ENCODE measurements at regions not wholly inside any gene's neighbourhood (a gene's known extent, or its start where the extent isn't known, plus 50 kb on each side); places are given as distances from the start of the nearest gene placed in this dataset.
"Not testable (repeated sequence)": the region's sequence is repeated elsewhere in the genome, so short reads cannot be mapped to it uniquely, and the experiment has no call there.

GRCh38 chr12:89157413-89157812 lies 194.9 kb downstream of the DUSP6 start:
- Histone ChIP-seq H3K36me3 (ENCODE audit: control insufficient read depth, insufficient read depth, low read length) (no peaks in the 10 kb centered on the region), H3K27ac (ENCODE audit: low read depth, low read length) (no peak overlapping the region), H3K27me3 (ENCODE audit: control insufficient read depth, insufficient read depth, low read length) (peaks cover 5% of the 10 kb centered on the region), H3K9me3 (ENCODE audit: control insufficient read depth, insufficient read depth, low read depth, low read length) (no peaks in the 10 kb centered on the region), H3K9ac (ENCODE audit: low read length) (no peak overlapping the region), H3K4me3 (ENCODE audit: low read depth, low read length) (no peak overlapping the region), H3K4me1 (ENCODE audit: control insufficient read depth, insufficient read depth, low read length) (no peaks in the 10 kb centered on the region; the same call in 1 of the 2 replicates)

- no peak overlapping the region for H3K9ac ChIP-seq (ENCODE audit: low read length)
- no peaks in the 10 kb centered on the region for H3K9me3 ChIP-seq (ENCODE audit: control insufficient read depth, insufficient read depth, low read depth, low read length)
- H3K36me3 ChIP-seq (ENCODE audit: control insufficient read depth, insufficient read depth, low read length) = no peaks in the 10 kb centered on the region
- H3K4me3 ChIP-seq (ENCODE audit: low read depth, low read length) = no peak overlapping the region
- peaks cover 5% of the 10 kb centered on the region; the same call in 1 of the 2 replicates for H3K4me1 ChIP-seq (ENCODE audit: control insufficient read depth, insufficient read depth, low read length)
- H3K27ac ChIP-seq (ENCODE audit: low read depth, low read length) = no peak overlapping the region
- H3K27me3 ChIP-seq (ENCODE audit: control insufficient read depth, insufficient read depth, low read length) = peaks cover 4% of the 10 kb centered on the region; the same call in 1 of the 2 replicates
These were observed 195.4 kb downstream of the DUSP6 start for GRCh38 chr12:89156862-89157262.

GRCh38 chr12:89156340-89156739 lies 196.0 kb downstream of the DUSP6 start:
- no peaks in the 10 kb centered on the region for H3K9me3 ChIP-seq (ENCODE audit: control insufficient read depth, insufficient read depth, low read depth, low read length)
- H3K4me1 ChIP-seq (ENCODE audit: control insufficient read depth, insufficient read depth, low read length) = peaks cover 7% of the 10 kb centered on the region; the same call in 1 of the 2 replicates
- H3K36me3 ChIP-seq (ENCODE audit: control insufficient read depth, insufficient read depth, low read length) = no peaks in the 10 kb centered on the region
- no peak overlapping the region for H3K4me3 ChIP-seq (ENCODE audit: low read depth, low read length)
- H3K27me3 ChIP-seq (ENCODE audit: control insufficient read depth, insufficient read depth, low read length) = peaks cover 2% of the 10 kb centered on the region; the same call in 1 of the 2 replicates
- H3K27ac ChIP-seq (ENCODE audit: low read depth, low read length) = no peak overlapping the region
- no peak overlapping the region for H3K9ac ChIP-seq (ENCODE audit: low read length)

- Histone ChIP-seq H3K9me3 (ENCODE audit: control insufficient read depth, insufficient read depth, low read depth, low read length) (peaks cover under 1% of the 10 kb centered on the region; the same call in 1 of the 2 replicates), H3K36me3 (ENCODE audit: control insufficient read depth, insufficient read depth, low read length) (no peaks in the 10 kb centered on the region), H3K9ac (ENCODE audit: low read length) (no peak overlapping the region), H3K4me1 (ENCODE audit: control insufficient read depth, insufficient read depth, low read length) (peaks cover 7% of the 10 kb centered on the region; the same call in 1 of the 2 replicates), H3K27me3 (ENCODE audit: control insufficient read depth, insufficient read depth, low read length) (no peaks in the 10 kb centered on the region; the same call in 1 of the 2 replicates), H3K4me3 (ENCODE audit: low read depth, low read length) (no peak overlapping the region), H3K27ac (ENCODE audit: low read depth, low read length) (no peak overlapping the region)
These were observed 196.5 kb downstream of the DUSP6 start for GRCh38 chr12:89155826-89156225.

DNA sequence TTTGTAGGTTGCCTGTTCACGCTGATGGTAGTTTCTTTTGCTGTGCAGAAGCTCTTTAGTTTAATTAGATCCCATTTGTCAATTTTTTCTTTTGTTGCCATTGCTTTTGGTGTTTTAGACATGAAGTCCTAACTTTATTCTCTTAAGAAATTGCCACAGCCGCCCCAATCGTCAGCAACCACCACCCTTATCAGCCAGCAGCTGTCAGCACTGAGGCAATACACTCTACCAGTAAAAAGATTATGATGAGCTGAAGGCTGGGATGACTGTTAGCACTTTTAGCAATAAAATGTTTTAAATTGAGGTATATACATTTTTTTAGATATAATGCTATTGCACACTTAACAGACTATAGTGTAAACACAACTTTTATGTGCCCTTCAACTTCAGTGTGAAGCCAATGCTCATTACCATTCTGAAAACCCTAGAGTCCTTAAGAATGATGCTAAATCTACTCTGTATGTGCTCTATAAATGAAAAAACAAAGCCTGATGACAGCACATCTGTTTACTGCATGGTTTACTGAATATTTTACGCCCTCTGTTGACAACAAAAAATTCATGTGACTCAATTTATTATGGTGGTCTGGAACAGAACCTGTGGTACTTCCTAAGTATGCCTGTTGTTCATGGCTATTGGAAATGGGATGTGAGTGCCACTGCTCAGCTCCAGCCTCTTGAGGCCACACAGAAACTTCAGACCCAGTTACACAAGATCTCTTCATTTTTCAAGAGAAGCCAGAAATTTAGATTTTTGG lies 197.4 kb downstream of the DUSP6 start:
- Histone ChIP-seq H3K4me1 (ENCODE audit: control insufficient read depth, insufficient read depth, low read length) (peaks cover 7% of the 10 kb centered on the region; the same call in 1 of the 2 replicates), H3K27me3 (ENCODE audit: control insufficient read depth, insufficient read depth, low read length) (no peaks in the 10 kb centered on the region; the same call in 1 of the 2 replicates), H3K9ac (ENCODE audit: low read length) (no peak overlapping the region), H3K4me3 (ENCODE audit: low read depth, low read length) (no peak overlapping the region), H3K27ac (ENCODE audit: low read depth, low read length) (no peak overlapping the region), H3K9me3 (ENCODE audit: control insufficient read depth, insufficient read depth, low read depth, low read length) (peaks cover 9% of the 10 kb centered on the region), H3K36me3 (ENCODE audit: control insufficient read depth, insufficient read depth, low read length) (no peaks in the 10 kb centered on the region)

DNA sequence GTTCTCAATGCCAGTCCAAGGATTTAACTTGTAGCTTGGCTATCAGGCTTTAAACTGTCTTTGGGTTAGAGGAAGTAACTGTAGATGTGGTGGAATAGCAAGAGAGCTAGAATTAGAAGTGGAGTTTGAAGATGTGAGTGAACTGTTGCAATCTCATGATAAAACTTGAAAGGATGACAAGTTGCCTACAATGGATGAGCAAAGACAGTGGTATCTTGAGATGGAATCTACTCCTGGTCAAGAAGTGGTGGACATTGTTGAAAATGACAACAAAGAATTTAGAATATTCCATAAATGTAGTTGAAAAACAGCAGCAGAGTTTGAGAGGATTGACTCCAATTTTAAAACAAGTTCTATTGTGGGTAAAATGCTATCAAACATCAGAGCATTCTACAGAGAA lies 199.0 kb downstream of the DUSP6 start:
- Histone ChIP-seq H3K36me3 (ENCODE audit: control insufficient read depth, insufficient read depth, low read length) (no peaks in the 10 kb centered on the region), H3K27me3 (ENCODE audit: control insufficient read depth, insufficient read depth, low read length) (no peaks in the 10 kb centered on the region; the same call in 1 of the 2 replicates), H3K27ac (ENCODE audit: low read depth, low read length) (no peak overlapping the region), H3K9me3 (ENCODE audit: control insufficient read depth, insufficient read depth, low read depth, low read length) (peaks cover 9% of the 10 kb centered on the region), H3K4me3 (ENCODE audit: low read depth, low read length) (no peak overlapping the region), H3K4me1 (ENCODE audit: control insufficient read depth, insufficient read depth, low read length) (peaks cover 7% of the 10 kb centered on the region; the same call in 1 of the 2 replicates), H3K9ac (ENCODE audit: low read length) (no peak overlapping the region)

DNA sequence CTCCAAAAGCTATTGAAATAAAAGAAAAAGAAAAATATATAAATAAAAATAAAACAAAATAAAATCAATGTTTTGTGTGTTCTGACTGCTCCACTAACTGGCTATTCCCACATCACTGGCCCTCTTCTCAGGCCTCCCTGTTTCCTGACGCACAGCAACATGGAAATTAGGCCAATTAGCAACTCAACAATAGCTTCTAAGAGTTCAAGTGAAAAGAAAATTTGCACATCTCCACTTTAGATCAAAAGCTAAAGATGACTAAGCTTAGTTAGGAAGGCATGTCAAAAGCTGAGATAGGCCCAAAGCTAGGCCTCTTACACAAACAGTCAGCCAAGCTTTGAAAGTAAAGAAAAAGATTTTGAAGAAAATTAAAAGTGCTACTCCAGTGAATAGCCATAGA lies 200.8 kb downstream of the DUSP6 start:
- Histone ChIP-seq H3K4me1 (ENCODE audit: control insufficient read depth, insufficient read depth, low read length) (peaks cover 7% of the 10 kb centered on the region; the same call in 1 of the 2 replicates), H3K27ac (ENCODE audit: low read depth, low read length) (no peak overlapping the region), H3K4me3 (ENCODE audit: low read depth, low read length) (no peak overlapping the region), H3K9me3 (ENCODE audit: control insufficient read depth, insufficient read depth, low read depth, low read length) (peaks cover 9% of the 10 kb centered on the region), H3K27me3 (ENCODE audit: control insufficient read depth, insufficient read depth, low read length) (no peaks in the 10 kb centered on the region; the same call in 1 of the 2 replicates), H3K36me3 (ENCODE audit: control insufficient read depth, insufficient read depth, low read length) (no peaks in the 10 kb centered on the region), H3K9ac (ENCODE audit: low read length) (no peak overlapping the region)

GRCh38 chr12:89150789-89151188 lies 201.5 kb downstream of the DUSP6 start:
- not testable (repeated sequence) for H3K27me3 ChIP-seq (ENCODE audit: control insufficient read depth, insufficient read depth, low read length); H3K4me3 ChIP-seq (ENCODE audit: low read depth, low read length); H3K9ac ChIP-seq (ENCODE audit: low read length); H3K36me3 ChIP-seq (ENCODE audit: control insufficient read depth, insufficient read depth, low read length); H3K27ac ChIP-seq (ENCODE audit: low read depth, low read length); H3K9me3 ChIP-seq (ENCODE audit: control insufficient read depth, insufficient read depth, low read depth, low read length); H3K4me1 ChIP-seq (ENCODE audit: control insufficient read depth, insufficient read depth, low read length)

DNA sequence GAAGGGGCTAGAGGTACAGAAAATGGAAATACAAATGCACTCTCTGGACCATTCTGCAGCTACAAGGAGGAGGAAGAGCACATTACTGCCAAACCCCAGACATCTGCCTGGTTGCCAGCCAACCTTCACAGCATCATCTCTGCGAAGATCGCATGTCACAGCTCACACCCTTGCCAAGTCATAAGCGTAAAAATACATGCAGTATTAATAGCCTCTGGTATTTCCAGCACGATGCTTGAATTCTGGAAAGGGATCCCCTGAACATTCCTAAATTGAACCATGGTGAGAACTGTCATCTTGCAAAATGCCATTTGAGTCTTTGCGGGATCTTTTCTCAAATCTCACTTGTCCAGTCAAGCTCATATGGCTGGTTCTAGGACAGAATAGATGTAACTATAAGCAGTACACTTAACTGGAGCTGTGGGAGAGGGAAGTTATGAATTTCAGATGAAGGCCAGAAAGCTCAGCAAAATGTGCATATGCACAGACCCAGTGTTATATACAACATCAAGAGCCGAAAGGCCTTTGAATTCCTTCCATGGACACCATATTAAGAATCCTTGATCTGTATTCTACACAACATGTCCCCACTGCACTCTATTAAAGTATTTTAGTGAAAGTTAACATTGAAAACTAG lies 211.6 kb downstream of the DUSP6 start:
- no peaks in the 10 kb centered on the region for H3K9me3 ChIP-seq (ENCODE audit: control insufficient read depth, insufficient read depth, low read depth, low read length)
- no peaks in the 10 kb centered on the region; the same call in 1 of the 2 replicates for H3K4me1 ChIP-seq (ENCODE audit: control insufficient read depth, insufficient read depth, low read length)
- no peaks in the 10 kb centered on the region for H3K27me3 ChIP-seq (ENCODE audit: control insufficient read depth, insufficient read depth, low read length)
- no peak overlapping the region for H3K27ac ChIP-seq (ENCODE audit: low read depth, low read length)
- H3K9ac ChIP-seq (ENCODE audit: low read length) = no peak overlapping the region
- H3K36me3 ChIP-seq (ENCODE audit: control insufficient read depth, insufficient read depth, low read length) = no peaks in the 10 kb centered on the region
- H3K4me3 ChIP-seq (ENCODE audit: low read depth, low read length) = no peak overlapping the region

GRCh38 chr12:89140141-89140540 lies 212.2 kb downstream of the DUSP6 start:
- Histone ChIP-seq H3K9ac (ENCODE audit: low read length) (no peak overlapping the region), H3K36me3 (ENCODE audit: control insufficient read depth, insufficient read depth, low read length) (no peaks in the 10 kb centered on the region), H3K9me3 (ENCODE audit: control insufficient read depth, insufficient read depth, low read depth, low read length) (no peaks in the 10 kb centered on the region), H3K27ac (ENCODE audit: low read depth, low read length) (no peak overlapping the region), H3K4me1 (ENCODE audit: control insufficient read depth, insufficient read depth, low read length) (no peaks in the 10 kb centered on the region; the same call in 1 of the 2 replicates), H3K4me3 (ENCODE audit: low read depth, low read length) (no peak overlapping the region), H3K27me3 (ENCODE audit: control insufficient read depth, insufficient read depth, low read length) (no peaks in the 10 kb centered on the region)

DNA sequence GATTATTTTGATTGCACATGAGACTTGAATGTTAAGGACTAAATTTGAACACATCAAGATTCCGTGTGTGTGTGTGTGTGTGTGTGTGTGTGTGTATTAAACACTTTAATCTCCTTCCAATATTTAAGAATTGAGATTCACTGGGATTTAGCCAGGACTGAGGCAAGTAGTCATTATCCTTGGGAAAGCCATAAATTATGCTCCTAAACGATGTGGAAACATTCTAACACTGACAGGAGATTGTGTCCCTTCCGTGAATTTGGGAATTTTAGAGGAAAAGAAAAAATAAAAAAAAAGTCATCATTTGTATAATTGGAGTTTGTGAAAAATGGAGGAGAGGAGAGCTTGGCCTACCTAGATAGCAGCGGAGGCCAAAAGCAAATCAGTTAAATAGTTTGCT lies 212.9 kb downstream of the DUSP6 start:
- no peak overlapping the region for H3K27ac ChIP-seq (ENCODE audit: low read depth, low read length)
- H3K4me3 ChIP-seq (ENCODE audit: low read depth, low read length) = no peak overlapping the region

More for the DNA sequence above, 212.9 kb downstream of the DUSP6 start:
- Histone ChIP-seq H3K9me3 (ENCODE audit: control insufficient read depth, insufficient read depth, low read depth, low read length) (no peaks in the 10 kb centered on the region), H3K36me3 (ENCODE audit: control insufficient read depth, insufficient read depth, low read length) (no peaks in the 10 kb centered on the region), H3K27me3 (ENCODE audit: control insufficient read depth, insufficient read depth, low read length) (no peaks in the 10 kb centered on the region), H3K4me1 (ENCODE audit: control insufficient read depth, insufficient read depth, low read length) (no peaks in the 10 kb centered on the region; the same call in 1 of the 2 replicates), H3K9ac (ENCODE audit: low read length) (no peak overlapping the region)
